Astrocyte of the hippocampus (primary cell): ENCODE measurements at regions not wholly inside any gene's neighbourhood (a gene's known extent, or its start where the extent isn't known, plus 50 kb on each side); places are given as distances from the start of the nearest gene placed in this dataset.

Experiments
- DNase-seq: peaks from one replicate; pipeline ENCODE4 v3.0.0; 2011; ENCODE audit warnings: low read depth, low spot score

DNA sequence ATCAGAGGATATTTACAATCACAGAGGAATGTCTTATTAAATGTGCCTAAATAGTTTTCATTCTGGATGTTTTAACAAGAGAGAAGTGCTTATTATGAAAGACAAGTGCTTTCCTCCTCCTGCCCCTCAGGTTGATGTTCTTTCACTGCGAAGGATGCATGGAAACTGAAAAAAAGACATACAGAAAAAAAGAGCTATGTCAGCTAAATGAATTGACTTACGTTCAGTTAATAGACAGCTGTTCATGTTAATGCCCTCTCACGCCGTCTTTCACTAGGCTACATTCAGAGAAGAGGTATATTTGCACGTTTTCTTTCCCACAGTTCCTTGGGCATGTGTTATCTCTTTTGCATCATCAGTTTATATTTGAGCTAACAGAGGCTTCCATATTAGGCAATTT lies 821.8 kb upstream of the PCDH9 start:
- no peak for DNase-seq

DNA sequence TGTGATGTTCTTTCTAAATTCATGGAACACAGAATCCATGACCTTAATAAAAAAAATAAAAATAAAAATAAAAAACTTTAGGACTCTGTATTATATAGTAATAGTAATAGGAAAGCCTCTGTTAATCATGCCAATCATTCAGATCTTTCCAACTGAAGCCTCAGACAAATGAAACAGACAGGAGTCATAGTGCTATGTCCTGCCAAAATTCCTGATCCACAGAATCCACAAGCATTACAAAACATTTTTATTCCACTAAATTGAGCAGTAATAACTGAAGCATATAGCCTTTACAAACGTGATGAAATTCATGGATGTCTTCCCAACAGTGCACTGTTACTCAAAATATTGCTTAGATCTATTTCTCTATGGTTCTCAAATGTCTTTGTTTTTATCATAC lies 820.6 kb upstream of the PCDH9 start:
- DNase-seq: peak; percentile 15

DNA sequence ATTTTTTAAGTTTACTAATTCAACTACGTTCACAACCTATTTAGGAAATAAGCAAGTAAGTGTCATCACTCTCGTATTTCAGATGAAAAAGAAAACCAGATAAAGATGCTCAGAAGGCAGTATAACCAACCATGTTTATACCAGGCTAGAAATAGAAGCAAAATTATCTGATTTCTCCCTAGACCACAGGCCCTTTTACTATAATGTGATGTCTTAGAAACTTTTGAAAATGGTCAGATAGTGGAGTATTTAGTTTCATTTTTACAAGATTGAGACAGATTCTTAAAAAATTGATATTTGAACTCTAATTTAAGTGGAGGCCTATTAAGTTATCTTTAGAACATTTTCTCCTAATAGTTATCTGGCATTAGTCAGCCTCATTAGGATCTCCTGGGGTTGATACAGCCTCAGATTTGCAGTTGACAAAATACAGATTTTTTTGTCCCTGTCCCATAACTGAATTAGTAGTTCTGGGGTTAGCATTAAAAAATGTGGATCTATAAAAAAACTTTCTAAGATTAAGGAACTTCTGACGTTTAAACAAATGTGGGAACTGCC lies 818.7 kb upstream of the PCDH9 start:
- DNase-seq: no peak

DNA sequence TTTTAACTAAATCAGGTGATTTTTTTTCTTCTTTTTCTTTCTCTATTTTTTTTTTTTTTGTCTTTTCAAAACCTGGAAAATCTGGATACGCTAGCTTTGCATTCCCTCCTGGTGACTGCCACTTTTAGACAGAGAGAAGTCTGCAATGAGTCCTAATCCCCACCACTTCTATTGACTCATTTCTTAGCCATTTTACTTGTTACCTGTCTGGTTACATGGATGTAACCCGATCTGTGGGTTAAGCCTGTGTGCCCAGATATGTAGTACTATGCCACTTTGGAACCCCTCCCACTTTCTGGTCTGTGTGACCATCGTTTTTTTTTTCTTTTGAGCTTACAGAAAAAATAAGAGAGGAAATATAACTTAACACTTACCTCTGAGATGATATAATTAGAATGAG lies 817.8 kb upstream of the PCDH9 start:
- no peak for DNase-seq

DNA sequence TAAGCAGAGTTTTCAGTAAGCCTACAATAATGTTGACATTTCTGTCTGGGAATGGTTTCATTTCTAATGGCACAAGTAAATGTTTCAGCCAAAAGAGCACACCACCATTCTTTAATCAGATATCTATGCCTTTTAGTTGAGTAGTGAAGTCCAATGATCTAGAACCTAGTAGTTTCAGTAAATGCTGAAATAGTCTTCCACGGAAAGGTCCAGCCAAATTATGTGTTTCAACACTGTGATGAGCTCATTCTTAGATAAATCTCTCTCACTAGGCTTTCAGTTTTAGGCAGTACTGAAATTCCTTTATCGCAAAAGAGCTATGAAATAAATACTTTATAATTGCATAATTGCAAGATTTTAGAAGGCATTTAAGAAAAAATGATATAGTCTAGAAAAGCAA lies 816.8 kb upstream of the PCDH9 start:
- DNase-seq: no peak

DNA sequence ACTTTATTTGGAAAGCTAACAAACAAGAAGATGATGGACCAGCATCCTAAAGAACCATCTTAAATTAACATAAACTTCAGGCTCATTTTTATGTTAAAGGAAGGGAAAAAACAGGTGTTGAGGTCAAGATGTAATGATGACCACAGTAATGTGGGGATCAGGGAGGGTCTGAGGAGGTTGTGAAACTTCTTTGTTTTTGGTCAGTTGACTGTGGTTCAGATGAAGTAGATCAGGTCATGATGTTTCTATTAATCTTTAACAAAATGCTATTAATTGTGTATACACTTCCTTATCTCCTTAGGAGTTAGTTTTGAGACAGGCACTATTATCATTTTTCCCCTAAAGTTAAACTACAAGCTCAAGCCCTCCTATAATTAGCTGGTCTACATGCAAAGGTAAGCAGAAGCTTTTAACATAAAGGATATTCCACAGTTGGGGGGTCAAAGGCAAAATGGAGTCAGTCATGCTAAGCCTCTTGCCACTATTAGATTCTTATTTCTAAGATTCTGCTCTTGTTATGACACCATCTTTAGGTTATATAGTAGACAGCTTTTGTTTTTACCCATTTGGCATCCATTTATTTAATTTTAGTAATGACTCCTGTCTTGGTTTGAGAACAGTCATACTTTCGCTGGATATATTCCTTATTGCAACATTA lies 800.1 kb upstream of the PCDH9 start:
- DNase-seq: no peak

DNA sequence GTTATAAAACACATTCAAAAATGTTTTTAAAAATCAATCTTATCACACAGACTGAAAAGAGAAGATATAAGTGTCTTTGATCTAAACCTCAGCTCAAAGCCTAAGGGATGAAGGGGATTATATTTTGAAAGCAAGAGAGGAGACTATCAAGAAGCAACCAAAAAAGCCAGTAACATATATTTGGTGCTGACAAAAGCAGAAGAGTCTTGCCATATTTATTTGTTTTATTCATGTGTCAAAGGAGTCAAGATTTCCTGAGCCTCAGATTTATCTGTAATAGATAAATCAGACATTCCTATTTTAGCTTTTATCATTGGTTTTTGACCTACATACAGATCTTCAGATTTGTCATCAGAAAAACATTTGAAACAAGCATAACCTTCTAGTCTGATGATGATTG lies 798.6 kb upstream of the PCDH9 start:
- no peak for DNase-seq

DNA sequence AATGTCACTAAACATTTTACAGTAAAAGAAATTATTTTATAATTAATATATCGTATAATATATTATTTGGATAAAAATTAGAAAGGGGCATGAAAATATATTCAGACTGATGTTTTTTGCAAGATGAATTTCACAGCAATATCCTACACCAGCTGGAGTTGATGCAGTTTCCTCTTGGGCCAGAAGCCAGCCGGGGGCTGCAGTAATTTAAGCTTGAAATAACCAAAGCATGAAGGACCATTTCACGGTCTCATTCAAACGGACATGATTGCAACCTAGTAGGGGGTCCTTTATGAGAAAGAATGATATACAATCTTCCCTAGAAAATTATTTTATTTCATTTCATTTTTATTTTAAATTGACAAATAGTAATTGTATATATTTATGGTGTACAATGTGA lies 797.2 kb upstream of the PCDH9 start:
- DNase-seq: no peak

DNA sequence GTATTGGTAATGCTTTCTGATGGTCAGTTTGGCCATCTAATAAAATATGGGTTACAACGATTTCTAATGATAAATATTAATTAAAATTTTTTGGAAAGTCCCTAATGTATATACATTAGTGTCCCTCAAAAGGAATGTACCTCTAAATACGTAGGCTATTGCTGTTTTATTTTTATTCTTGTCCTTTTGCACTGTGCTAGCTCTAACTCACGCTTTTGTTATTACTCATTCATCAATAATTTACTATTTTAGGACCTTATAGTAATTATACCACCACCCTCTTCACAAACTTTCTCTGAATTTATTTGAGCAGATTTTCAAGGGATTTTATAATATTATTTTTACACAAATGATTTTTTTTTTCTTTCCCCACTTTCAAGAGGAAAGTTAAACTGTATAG lies 795.9 kb upstream of the PCDH9 start:
- DNase-seq: no peak

DNA sequence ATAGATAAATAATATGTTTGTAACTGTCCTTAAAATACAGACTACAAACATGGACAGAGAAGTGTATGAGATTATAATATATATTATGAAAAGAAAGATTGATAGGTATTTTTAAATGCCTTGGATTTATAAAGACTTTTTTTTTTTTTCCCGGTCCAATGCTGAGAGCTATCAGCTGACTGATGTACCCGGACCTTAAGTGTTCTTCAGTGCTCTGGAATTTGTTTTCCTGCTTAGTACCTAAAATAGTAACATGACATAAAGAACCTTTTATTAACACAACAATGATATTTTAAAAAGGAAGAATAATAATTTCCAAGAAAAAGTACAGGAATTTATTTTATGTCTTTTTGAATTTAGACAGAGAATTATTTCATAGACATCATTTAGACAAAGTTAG lies 795.5 kb upstream of the PCDH9 start:
- no peak for DNase-seq

DNA sequence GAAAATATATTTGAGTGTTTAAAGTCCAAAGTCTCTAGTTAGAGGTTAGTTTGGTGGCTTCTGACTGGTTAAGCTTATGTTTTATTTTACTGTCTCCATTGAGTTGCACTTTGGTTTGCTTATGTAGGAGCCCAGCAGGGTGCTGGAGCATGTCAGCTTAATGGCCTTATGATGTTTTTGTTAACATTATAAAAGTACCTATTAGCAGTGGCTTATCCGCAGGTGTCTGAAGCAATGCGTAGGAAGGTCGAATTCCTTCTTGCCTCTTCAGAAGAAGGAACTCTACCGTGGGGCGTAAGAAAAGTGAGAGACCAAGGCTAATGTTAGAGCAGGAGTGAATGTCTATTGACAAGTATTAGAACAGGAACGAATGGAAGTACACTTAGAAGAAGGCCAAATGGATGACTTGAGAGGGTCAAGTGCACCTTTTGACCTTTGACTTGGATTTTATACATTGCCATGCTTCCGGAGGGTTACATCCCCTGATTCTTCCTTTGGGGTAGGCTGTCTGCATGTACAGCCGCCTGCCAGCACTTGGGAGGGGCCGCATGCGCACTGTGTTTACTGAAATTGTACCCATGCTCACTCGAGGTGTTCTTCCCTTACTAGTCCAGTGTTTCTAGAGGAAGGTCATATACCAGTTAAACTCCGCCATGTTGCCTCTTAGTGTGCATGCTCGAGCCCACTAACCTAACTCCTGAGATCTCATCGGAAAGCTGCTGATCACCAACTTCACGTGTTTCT lies 793.9 kb upstream of the PCDH9 start:
- DNase-seq: no peak

DNA sequence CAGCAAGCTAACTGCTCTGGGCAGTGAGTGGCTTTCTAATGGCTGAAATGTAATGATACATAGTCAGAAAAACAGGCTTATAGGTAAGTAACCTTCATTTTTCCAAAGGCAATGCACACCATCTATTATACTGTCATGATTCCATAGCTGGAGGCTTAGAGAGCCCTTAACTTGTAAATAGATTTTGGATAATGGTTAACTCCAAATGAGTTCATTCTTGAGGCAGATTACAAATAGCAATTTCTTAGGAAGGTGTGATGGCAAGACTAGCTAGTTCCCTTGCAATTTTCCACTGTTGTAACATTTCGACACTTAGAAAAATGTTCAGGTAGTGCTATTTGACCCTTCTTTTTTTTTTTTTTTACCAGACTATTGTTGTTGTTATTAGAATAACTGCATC lies 789.8 kb upstream of the PCDH9 start:
- no peak for DNase-seq

DNA sequence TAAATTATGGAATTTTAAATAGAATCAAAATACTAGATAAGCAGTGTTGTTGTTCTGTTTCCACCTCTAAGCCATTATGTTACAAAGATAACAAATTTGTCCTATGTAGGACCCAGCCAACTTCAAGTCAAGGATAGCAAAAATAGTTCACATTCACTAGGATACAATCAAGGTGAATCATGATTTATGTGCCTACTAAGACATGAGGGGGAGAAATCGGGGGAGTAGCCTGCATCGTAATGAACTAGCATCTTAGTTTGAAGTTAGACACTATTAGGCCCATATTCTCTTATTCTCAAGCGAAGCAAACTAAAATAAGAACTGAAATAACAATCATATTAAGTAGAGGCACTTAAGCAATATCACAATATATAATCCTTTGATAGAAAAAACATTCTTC lies 779.4 kb upstream of the PCDH9 start:
- DNase-seq: no peak

DNA sequence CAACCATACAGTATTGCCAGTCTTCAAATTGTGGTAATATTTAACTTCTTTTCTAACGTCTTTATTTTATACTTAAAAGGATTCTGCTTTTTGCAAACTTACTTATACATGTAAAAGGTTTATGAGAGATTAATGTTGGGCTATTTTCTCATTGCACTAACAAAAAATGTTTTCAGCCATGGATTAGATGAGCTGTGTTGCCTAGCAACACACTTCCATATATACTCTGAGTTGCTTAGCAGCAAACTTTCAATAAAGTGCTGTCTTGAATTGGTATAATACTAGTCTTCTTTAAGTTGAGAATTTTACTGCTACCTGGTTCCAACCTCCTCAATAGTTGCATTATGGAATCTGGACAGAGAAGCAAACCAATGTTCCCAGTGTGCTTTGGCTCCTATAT lies 777.4 kb upstream of the PCDH9 start:
- DNase-seq: no peak

DNA sequence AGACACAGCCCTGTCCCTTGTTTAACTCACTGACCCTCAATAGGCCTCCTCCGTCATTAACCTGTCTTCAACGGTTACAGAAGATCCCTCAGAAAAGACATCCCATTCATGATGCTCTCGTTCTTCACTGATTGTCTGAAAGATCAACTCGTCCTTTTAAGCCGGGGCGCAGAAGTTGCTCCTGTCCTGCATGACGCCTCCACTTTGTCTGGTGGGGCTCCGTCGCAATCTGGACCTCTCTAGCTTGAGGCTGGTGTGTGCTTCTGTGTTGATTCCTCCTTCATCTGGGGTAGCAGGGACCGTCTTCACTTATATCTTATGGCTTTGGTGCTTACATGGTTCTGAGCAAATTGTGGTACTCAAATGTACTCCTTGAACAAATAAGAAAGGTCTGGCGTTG lies 766.0 kb upstream of the PCDH9 start:
- no peak for DNase-seq

DNA sequence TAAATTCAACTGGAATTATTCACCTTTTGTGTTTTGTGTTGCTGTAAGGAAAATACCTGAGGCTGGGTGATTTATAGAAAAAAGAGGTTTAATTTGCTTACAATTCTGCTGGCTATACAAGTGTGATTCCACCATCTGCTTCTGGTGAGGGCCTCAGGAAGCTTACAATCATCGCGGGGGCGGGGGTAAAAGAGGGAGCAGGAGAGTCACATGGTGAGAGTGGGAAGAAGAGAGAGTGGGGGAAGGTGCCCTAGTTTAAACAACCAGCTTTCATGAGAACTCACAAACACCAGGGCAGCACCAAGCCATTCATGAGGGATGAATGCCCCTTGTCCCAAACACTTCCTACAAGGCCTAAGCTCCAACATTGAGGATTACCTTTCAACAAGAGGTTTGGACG lies 760.7 kb upstream of the PCDH9 start:
- no peak for DNase-seq

DNA sequence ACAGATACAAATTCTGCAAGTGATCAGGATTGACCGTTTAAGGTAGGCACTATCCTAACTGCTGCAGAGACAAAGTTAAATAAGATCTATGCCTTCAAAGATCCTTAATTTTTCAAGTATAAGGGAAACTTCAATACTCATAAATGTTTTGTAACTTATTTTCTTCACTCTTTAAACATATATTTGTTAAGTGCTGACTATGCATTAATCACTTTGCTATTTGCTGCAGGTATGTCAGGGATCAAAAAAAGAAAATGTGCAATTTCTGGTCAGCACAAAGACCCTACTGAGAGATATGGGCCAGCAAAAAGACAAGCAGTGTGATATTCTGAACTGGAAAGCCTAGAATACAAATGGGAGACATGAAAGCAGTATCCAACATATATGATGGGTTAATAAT lies 756.1 kb upstream of the PCDH9 start:
- DNase-seq: no peak

DNA sequence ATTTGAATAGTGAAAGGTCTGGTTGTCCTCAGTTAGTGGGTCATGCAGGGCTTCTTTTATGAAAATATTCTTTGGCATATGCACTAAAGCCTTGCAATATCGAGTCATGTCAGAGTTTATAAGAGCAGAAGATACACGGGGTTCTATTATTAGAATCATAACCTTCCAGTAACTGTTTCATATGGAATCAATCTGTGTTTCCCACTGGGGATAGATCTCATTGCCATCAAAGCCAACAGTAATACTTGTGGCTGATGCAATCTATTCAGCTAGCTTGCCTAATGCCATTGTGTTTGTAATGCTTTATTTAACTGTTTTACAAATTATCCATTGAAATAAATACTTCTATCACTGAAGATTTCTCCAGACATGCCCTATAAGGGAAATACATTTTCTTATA lies 746.9 kb upstream of the PCDH9 start:
- no peak for DNase-seq

DNA sequence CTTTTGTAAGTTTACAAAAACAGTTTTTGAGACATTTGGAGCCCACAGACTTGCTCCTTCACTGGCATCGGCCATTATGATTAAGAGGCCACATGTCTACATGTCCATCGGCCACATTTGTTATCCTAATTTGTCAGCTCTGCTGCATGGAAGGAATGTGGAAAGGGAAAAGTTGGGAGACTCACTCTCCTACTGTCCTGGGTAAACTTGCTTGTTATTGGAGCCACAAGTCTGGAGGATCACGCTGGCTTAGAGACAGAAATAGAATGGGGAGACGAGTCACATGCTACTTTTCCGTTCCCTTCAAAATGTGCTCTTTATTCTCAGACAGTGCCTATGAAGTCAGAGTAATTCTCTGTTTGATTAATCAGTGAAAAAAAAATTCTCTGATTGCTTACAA lies 741.2 kb upstream of the PCDH9 start:
- DNase-seq: peak; percentile 36

DNA sequence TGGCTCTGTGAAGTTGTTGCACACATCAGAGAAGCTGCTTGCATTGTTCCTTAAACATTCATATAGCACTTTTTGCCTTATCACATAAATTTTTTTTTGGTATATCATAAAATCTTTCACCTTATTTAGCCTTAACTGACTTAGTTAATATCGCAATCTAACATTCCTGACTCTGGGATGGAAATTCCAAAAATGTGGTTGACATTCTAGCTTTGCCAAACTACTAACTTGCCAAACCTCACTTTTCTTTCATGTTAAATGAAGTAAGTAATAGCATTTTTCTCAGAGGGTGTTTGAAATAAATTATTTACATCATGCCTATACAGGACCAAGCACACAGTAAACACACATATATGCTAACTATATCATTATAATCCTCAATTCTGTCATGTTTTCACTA lies 736.9 kb upstream of the PCDH9 start:
- peak; percentile 62 for DNase-seq

DNA sequence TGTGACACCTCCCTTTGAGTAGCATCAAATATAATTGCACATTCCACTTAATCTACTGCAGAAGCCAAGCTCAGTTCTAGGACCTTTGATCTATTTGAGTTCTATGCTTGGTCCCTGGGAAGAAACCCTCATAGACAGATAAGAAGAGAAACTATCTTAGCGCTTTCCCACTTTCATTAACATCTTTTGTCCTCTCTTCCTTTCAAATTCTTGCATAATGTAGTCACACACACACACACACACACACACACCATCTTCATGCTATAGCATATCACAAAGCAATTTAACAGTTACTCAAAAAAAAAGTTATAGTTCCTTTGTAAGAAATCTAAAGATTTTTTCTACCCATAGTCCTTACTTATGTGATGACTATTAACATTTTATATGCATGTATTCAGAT lies 735.9 kb upstream of the PCDH9 start:
- no peak for DNase-seq

DNA sequence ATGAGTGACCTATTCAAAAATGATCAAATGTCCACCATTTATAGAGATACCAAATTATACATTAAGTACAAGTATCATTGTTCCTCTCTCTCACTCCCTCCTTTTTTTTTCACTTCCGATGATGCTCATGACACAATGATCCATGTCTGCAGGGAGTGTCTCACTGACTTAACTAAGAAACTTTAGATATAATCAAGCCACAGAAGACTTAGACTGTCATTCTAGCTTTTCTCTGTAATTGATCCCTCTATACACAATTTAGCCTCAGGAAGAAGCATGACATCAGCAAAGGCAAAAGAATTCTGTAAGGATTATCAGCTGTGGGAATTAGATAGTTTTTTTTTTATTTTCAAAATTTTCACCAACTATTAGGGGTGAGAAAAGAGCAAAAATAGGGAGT lies 734.9 kb upstream of the PCDH9 start:
- no peak for DNase-seq

DNA sequence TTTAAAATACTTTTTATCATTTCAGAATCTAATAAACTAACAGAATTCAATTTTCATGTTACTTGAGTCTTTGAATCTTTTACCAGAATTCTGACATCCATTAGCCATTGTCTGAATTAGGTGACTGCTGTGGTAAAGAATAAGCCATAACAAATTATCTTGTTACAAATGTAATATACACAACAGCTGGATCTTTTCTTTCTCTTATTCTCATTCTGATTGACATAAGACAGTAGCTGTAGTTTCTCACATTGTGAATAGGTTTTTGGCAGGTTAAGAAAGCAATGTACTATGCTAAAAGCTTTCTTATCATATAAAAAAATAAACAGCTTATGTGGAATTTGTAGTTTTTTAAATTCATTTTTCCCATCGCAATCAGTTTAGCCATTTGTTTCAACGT lies 734.0 kb upstream of the PCDH9 start:
- DNase-seq: no peak
